ENCODE measurements at regions not wholly inside any gene's neighbourhood (a gene's known extent, or its start where the extent isn't known, plus 50 kb on each side); places are given as distances from the start of the nearest gene placed in this dataset.
"Not testable (repeated sequence)": the region's sequence is repeated elsewhere in the genome, so short reads cannot be mapped to it uniquely, and the experiment has no call there.

- TF ChIP-seq POLR2A, POLR2AphosphoS5 (IDR thresholded peaks at IDR 0.05; ENCODE audit: low read depth, low read length): not testable (repeated sequence)
These were observed 108.9 kb downstream of the ATP6V0E2 start for GRCh38 chr7:149982537-149983112.

Data from GM12892 (cell line).